Activated B cell treated with CpG ODN at 0.5 μM for 24 hours (primary cell): ENCODE measurements at regions not wholly inside any gene's neighbourhood (a gene's known extent, or its start where the extent isn't known, plus 50 kb on each side); places are given as distances from the start of the nearest gene placed in this dataset.

Source experiments
- ATAC-seq: fragments of 200-7000 bp; cut with Tn5 transposase; one replicate; pipeline ENCODE4 v1.10.0; 2021; ENCODE audit warnings: low read depth, mild to moderate bottlenecking, moderate library complexity
- CTCF ChIA-PET: fragments of 350-600 bp; sonication (Branson Sonifier 250); formaldehyde crosslinking; loops from one replicate; lab custom pipeline; 2021; ENCODE audit warnings: antibody characterized with exemption; lab: Charles Lee
- POLR2A ChIA-PET: fragments of 350-600 bp; sonication (Branson Sonifier 250); formaldehyde crosslinking; loops from one replicate; lab custom pipeline; 2021; ENCODE audit warnings: antibody characterized with exemption; lab: Charles Lee
- DNase-seq: peaks from one replicate; pipeline ENCODE4 v3.0.0; 2022
- H3K27ac Mint-ChIP-seq: one replicate; pipeline ENCODE4 v1.8.0; 2020; ENCODE audit warnings: mixed read lengths
- H3K27me3 Mint-ChIP-seq: one replicate; pipeline ENCODE4 v1.8.0; 2021; ENCODE audit warnings: mixed read lengths
- H3K36me3 Mint-ChIP-seq: one replicate; pipeline ENCODE4 v1.8.0; 2021; ENCODE audit warnings: low read depth, mixed read lengths
- H3K4me1 Mint-ChIP-seq: one replicate; pipeline ENCODE4 v1.8.0; 2021; ENCODE audit warnings: mixed read lengths
- H3K4me3 Mint-ChIP-seq: one replicate; pipeline ENCODE4 v1.8.0; 2020; ENCODE audit warnings: mild to moderate bottlenecking, mixed read lengths
- H3K9me3 Mint-ChIP-seq: one replicate; pipeline ENCODE4 v1.8.0; 2020; ENCODE audit warnings: mixed read lengths
- intact Hi-C: fragments of 100-400 bp; cut with micrococcal nuclease; formaldehyde crosslinking; loops from one replicate; pipeline ENCODE4 v1.15.1; 2024
- TF ChIP-seq, protein P1 (sequence below): fragments of 200-600 bp; IDR thresholded peaks from one replicate; pipeline ENCODE4 v1.8.0; 2022; ENCODE audit warnings: antibody characterized with exemption, mild to moderate bottlenecking

DNA sequence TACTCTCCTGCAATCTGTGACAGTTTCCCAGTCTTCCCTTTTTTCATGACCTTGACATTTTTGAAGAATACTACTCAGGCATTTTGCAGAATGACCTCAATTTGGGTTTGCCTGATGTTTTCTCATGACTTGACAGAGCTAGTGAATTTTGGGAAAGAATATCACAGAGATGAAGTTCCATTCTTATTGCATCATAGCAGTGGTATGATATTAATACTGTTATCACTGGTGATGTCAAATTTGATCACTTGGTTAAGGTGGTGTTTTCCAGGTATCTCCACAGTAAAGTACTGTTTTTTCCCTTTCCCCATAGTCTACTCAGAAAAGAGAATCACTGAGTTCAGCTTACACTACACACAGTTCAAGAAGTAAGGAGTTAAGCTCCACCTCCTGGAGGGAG is 56.2 kb upstream of the XPA start:
- CTCF ChIA-PET: no interaction called here
- ATAC-seq: no peak

GRCh38 chr9:97753975-97754374 is 56.8 kb upstream of the XPA start:
- Mint-ChIP-seq H3K27me3 (peaks cover 18% of the 10 kb centered on the region), H3K36me3 (no peaks in the 10 kb centered on the region), H3K9me3 (peaks cover 4% of the 10 kb centered on the region), H3K27ac (no peak overlapping the region), H3K4me3 (no peak overlapping the region), H3K4me1 (no peaks in the 10 kb centered on the region)
- ChIA-PET POLR2A (no interaction called here), CTCF (no interaction called here)
- ATAC-seq (no peak), DNase-seq (no peak)
- intact Hi-C loops: no loop called here
- TF ChIP-seq, protein P1, sequence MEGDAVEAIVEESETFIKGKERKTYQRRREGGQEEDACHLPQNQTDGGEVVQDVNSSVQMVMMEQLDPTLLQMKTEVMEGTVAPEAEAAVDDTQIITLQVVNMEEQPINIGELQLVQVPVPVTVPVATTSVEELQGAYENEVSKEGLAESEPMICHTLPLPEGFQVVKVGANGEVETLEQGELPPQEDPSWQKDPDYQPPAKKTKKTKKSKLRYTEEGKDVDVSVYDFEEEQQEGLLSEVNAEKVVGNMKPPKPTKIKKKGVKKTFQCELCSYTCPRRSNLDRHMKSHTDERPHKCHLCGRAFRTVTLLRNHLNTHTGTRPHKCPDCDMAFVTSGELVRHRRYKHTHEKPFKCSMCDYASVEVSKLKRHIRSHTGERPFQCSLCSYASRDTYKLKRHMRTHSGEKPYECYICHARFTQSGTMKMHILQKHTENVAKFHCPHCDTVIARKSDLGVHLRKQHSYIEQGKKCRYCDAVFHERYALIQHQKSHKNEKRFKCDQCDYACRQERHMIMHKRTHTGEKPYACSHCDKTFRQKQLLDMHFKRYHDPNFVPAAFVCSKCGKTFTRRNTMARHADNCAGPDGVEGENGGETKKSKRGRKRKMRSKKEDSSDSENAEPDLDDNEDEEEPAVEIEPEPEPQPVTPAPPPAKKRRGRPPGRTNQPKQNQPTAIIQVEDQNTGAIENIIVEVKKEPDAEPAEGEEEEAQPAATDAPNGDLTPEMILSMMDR: no peak

More for the DNA sequence above, 56.2 kb upstream of the XPA start:
- intact Hi-C loops: no loop called here
- H3K4me1 Mint-ChIP-seq: no peaks in the 10 kb centered on the region
- H3K27me3 Mint-ChIP-seq: peaks cover 18% of the 10 kb centered on the region
- DNase-seq: no peak
- no peak overlapping the region for H3K27ac Mint-ChIP-seq
- H3K9me3 Mint-ChIP-seq: peaks cover 4% of the 10 kb centered on the region
- H3K36me3 Mint-ChIP-seq: no peaks in the 10 kb centered on the region
- TF ChIP-seq, protein P1: no peak
- POLR2A ChIA-PET: interaction anchor here (0.6 kb wide), 1 partner anchor 1030 kb away, joined by 3 read pairs; no protein-coding TSS in a partner anchor
- no peak overlapping the region for H3K4me3 Mint-ChIP-seq

DNA sequence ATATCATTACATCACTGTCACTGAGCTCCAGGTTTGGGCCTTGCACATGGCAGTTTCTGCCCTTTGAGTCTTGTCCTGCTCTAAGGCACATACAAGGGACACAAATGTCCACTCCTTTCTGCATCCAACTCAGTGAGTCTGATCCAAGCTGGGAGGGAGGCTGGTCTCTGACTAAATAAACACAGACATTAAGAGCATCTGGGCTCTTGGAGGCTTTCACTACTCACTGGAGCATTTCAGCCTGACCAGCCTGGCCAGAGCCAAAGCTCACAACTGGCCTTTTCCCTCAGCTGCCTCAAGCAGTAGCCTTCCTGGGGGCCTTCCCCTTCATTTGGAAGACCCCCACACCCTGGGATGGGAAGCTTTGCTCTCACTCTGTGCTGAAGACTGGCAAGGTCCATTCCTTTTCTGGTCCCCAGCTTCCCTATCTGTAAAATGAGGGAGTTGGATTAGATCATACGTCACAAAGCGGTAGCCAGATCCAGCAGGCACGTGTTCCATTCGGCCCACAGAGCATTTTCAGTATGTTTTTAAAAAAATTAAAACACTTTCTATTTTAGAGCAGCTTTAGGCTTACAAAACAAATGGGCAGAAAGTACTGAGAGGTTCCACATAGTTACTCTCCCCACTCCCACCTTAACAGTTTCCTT is 58.6 kb upstream of the XPA start:
- Mint-ChIP-seq H3K36me3 (no peaks in the 10 kb centered on the region), H3K4me1 (no peaks in the 10 kb centered on the region), H3K27me3 (peaks cover 20% of the 10 kb centered on the region), H3K9me3 (peaks cover 4% of the 10 kb centered on the region), H3K27ac (no peak overlapping the region), H3K4me3 (no peak overlapping the region)
- TF ChIP-seq, protein P1: no peak
- ChIA-PET CTCF (no interaction called here), POLR2A (no interaction called here)
- ATAC-seq (no peak), DNase-seq (no peak)
- intact Hi-C loops: no loop called here

- H3K9me3 Mint-ChIP-seq: peaks cover 4% of the 10 kb centered on the region
- no peaks in the 10 kb centered on the region for H3K36me3 Mint-ChIP-seq
- no peaks in the 10 kb centered on the region for H3K4me1 Mint-ChIP-seq
- TF ChIP-seq, protein P1: no peak
- peaks cover 32% of the 10 kb centered on the region for H3K27me3 Mint-ChIP-seq
- intact Hi-C loops: no loop called here
- no peak overlapping the region for H3K4me3 Mint-ChIP-seq
- ATAC-seq (no peak), DNase-seq (no peak)
- no peak overlapping the region for H3K27ac Mint-ChIP-seq
- POLR2A ChIA-PET: no interaction called here
- CTCF ChIA-PET: no interaction called here
Measured at GRCh38 chr9:97756991-97757390, 59.9 kb upstream of the XPA start.

DNA sequence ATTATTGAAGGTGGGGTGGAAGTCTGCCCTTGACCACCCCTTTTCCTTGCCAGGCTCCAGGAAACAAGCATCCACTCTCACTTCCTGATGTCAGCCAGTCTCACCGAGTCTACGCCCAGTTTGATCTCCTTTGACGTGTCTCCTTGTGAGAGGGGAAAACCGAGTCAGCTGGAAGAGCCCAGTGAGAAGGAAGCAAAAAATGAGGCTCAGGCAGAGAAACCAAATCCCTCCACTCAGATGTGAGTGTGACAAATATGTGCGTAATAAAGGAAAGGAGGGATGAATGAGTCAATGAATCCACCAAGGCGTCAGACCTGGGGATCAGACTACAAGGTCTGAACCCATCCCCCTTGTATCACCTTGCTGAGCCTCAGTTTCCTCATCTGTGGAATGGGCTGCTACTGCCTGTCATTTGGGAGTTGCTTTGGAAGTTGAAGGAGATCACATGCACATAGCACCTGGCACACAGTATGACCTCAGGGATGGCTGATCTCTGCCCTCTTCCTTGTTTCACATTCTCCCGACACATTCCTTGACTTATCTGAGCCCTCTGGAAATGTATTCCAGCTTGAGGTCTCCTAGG is 61.3 kb upstream of the XPA start:
- intact Hi-C loops: no loop called here
- ATAC-seq (no peak), DNase-seq (no peak)
- Mint-ChIP-seq H3K27me3 (peaks cover 36% of the 10 kb centered on the region), H3K9me3 (peaks cover 4% of the 10 kb centered on the region), H3K4me1 (no peaks in the 10 kb centered on the region), H3K36me3 (no peaks in the 10 kb centered on the region), H3K27ac (no peak overlapping the region), H3K4me3 (no peak overlapping the region)
- CTCF ChIA-PET: no interaction called here
- TF ChIP-seq, protein P1: no peak
- POLR2A ChIA-PET: no interaction called here
